Endothelial cell of umbilical vein (primary cell): ENCODE measurements at regions not wholly inside any gene's neighbourhood (a gene's known extent, or its start where the extent isn't known, plus 50 kb on each side); places are given as distances from the start of the nearest gene placed in this dataset.

Experiments
- BruUV-seq: library from RNA; stranded (reverse); fragments of 400-500 nt; replicated peaks from 2 replicates; lab custom pipeline; 2021; lab: Mats Ljungman, UMichigan
- CTCF ChIA-PET: fragments of 300-600, 350-600 bp; sonication (Branson Sonifier 250); formaldehyde crosslinking; loops from one replicate; lab custom pipeline; 2021; ENCODE audit warnings: antibody characterized with exemption, inconsistent platforms; lab: Charles Lee
- POLR2A ChIA-PET: fragments of 300-600, 350-600 bp; sonication (Branson Sonifier 250); formaldehyde crosslinking; loops from one replicate; lab custom pipeline; 2021; ENCODE audit warnings: antibody characterized with exemption, inconsistent platforms; lab: Charles Lee
- DNase-seq: peaks from one replicate; pipeline ENCODE4 v3.0.0-alpha.2; 2011; ENCODE audit warnings: low read depth, low spot score
- FAIRE-seq: peaks from 2 replicates; lab custom pipeline; 2011; peaks lifted over from hg19 to GRCh38; lab: Jason Lieb, UNC
- H2AFZ ChIP-seq: 2 replicates; pipeline ENCODE4 v1.6.0; 2012; ENCODE audit warnings: low read depth, low read length, control low read depth, inconsistent platforms
- H3K27ac ChIP-seq: 2 replicates; pipeline ENCODE4 v1.5.1; 2011; ENCODE audit warnings: low read depth, mild to moderate bottlenecking, control low read depth, low read length, moderate library complexity; ENCODE audit not compliant: insufficient read depth
- H3K27me3 ChIP-seq, 2 experiments: 2 replicates each; pipeline versions ENCODE4 v1.6.0 to v1.6.1; 2011; ENCODE audit warnings: low read length in 2 of 2, mixed read lengths in 1 of 2; ENCODE audit not compliant: control insufficient read depth in 2 of 2, insufficient read depth in 2 of 2
- H3K36me3 ChIP-seq, 2 experiments: 2 replicates in 1 of 2; 3 replicates in 1 of 2; pipeline ENCODE4 v1.5.1; 2011; ENCODE audit warnings: low read length in 2 of 2, mild to moderate bottlenecking in 1 of 2, moderate library complexity in 1 of 2; ENCODE audit not compliant: control insufficient read depth in 2 of 2, insufficient read depth in 2 of 2; ENCODE audit errors: extremely low read depth in 1 of 2
- H3K4me1 ChIP-seq: 3 replicates; pipeline ENCODE4 v1.5.1; 2011; ENCODE audit warnings: mild to moderate bottlenecking, low read length; ENCODE audit not compliant: control insufficient read depth, insufficient read depth; ENCODE audit errors: extremely low read depth
- H3K4me2 ChIP-seq: 2 replicates; pipeline ENCODE4 v1.6.1; 2011; ENCODE audit warnings: low read length, control low read depth, mixed read lengths; ENCODE audit not compliant: insufficient read depth
- H3K4me3 ChIP-seq, 3 experiments: fragments of 200-600 bp in 1 of 3; sonication (generic), shearing (Covaris generic) in 1 of 3; replicated peaks in 1 of 3; 2 replicates each; pipeline ENCODE4 v1.5.1; 2011 to 2016; ENCODE audit warnings: control low read depth in 3 of 3, low read length in 3 of 3, mild to moderate bottlenecking in 2 of 3, inconsistent platforms in 1 of 3, low read depth in 1 of 3, moderate library complexity in 1 of 3; ENCODE audit not compliant: insufficient read depth in 1 of 3
- H3K79me2 ChIP-seq: 2 replicates; pipeline ENCODE4 v1.6.0; 2012; ENCODE audit warnings: low read length, inconsistent platforms; ENCODE audit not compliant: control insufficient read depth, insufficient read depth
- H3K9ac ChIP-seq: replicated peaks from 2 replicates; pipeline ENCODE3; 2011; ENCODE audit warnings: low read length, control low read depth; ENCODE audit not compliant: insufficient read depth; ENCODE audit errors: extremely low read depth
- H3K9me1 ChIP-seq: replicated peaks from 3 replicates; pipeline ENCODE4 v1.6.0; 2011; ENCODE audit warnings: mild to moderate bottlenecking, low read length; ENCODE audit not compliant: control insufficient read depth, insufficient read depth; ENCODE audit errors: extremely low read depth
- H3K9me3 ChIP-seq: replicated peaks from 2 replicates; pipeline ENCODE4 v1.5.1; 2012; ENCODE audit warnings: low read length, inconsistent platforms; ENCODE audit not compliant: control insufficient read depth, insufficient read depth
- H4K20me1 ChIP-seq: replicated peaks from 2 replicates; pipeline ENCODE3; 2011; ENCODE audit warnings: mild to moderate bottlenecking, low read length; ENCODE audit not compliant: control insufficient read depth, insufficient read depth; ENCODE audit errors: extremely low read depth
- EZH2 ChIP-seq: IDR thresholded peaks from 2 replicates; pipeline ENCODE4 v1.6.1; 2012; ENCODE audit warnings: borderline replicate concordance, low read depth, mild to moderate bottlenecking, moderate library complexity, low read length, inconsistent platforms; ENCODE audit not compliant: severe bottlenecking
- FOS ChIP-seq: IDR thresholded peaks from 2 replicates; pipeline ENCODE4 v1.6.1; 2011; ENCODE audit warnings: mild to moderate bottlenecking, low read length, moderate library complexity, borderline replicate concordance; ENCODE audit not compliant: insufficient read depth
- GATA2 ChIP-seq: IDR thresholded peaks from 2 replicates; pipeline ENCODE4 v1.7.0; 2011; ENCODE audit warnings: low read depth, mild to moderate bottlenecking, moderate library complexity, mixed read lengths, low read length; ENCODE audit not compliant: insufficient read length, insufficient read depth
- MYC ChIP-seq: IDR thresholded peaks from one replicate; pipeline ENCODE4 v1.6.1; 2011; ENCODE audit warnings: mild to moderate bottlenecking, low read depth, low read length
- POLR2A ChIP-seq: IDR thresholded peaks from 2 replicates; pipeline ENCODE4 v1.6.1; 2012; ENCODE audit warnings: low read depth, mild to moderate bottlenecking, control low read depth, low read length
- dilution Hi-C: fragments of 300-500 bp; cut with MboI; formaldehyde crosslinking; loops from one replicate; pipeline ENCODE4 v1.15.0; 2019; ENCODE audit warnings: low sequenced_read_pairs; ENCODE audit not compliant: extremely low pct_ligation_motif_present
- intact Hi-C: fragments of 100-400 bp; cut with micrococcal nuclease; formaldehyde crosslinking; loops from one replicate; pipeline ENCODE4 v1.10.0; 2022
- TF ChIP-seq, protein P1 (sequence below): IDR thresholded peaks from 2 replicates; pipeline ENCODE4 v1.6.1; 2011; ENCODE audit not compliant: insufficient read depth, insufficient read length
- TF ChIP-seq, protein P2 (sequence below), 2 donors: IDR thresholded peaks; 1 replicate in 1 of 2; 2 replicates in 1 of 2; pipeline ENCODE4 v1.5.1; 2011; ENCODE audit warnings: low read length in 2 of 2, mild to moderate bottlenecking in 2 of 2, moderate library complexity in 2 of 2, control low read depth in 1 of 2, inconsistent platforms in 1 of 2, low read depth in 1 of 2; ENCODE audit not compliant: insufficient read depth in 1 of 2; ENCODE audit errors: extremely low read depth in 1 of 2

DNA sequence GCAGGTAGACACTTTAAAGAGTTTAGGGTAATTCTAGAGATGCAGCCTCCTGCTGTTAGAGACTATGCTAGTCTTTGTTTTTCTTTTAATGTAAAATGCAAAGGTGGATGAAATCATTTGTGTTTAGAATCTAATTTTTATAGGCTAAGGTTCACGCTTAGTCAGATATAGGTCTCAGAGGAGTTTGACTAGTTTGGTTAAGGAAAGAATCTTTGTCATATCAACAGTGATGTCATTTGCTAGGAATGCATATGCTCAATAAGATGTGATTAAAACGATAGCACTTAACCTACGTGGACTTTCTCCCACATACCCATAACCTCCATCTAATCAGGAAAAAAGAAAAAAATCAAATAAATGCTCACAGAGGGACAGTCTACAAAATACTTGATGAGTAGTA is 859.3 kb upstream of the ATXN7L3B start:
- BruUV-seq: no TSS peak
- no peak for DNase-seq
- ChIA-PET POLR2A (no interaction called here), CTCF (no interaction called here)
- TF ChIP-seq EZH2 (no peak), POLR2A (no peak), MYC (no peak), FOS (no peak), GATA2 (no peak)
- TF ChIP-seq, protein P1, sequence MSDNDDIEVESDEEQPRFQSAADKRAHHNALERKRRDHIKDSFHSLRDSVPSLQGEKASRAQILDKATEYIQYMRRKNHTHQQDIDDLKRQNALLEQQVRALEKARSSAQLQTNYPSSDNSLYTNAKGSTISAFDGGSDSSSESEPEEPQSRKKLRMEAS: no peak
- TF ChIP-seq, protein P2, sequence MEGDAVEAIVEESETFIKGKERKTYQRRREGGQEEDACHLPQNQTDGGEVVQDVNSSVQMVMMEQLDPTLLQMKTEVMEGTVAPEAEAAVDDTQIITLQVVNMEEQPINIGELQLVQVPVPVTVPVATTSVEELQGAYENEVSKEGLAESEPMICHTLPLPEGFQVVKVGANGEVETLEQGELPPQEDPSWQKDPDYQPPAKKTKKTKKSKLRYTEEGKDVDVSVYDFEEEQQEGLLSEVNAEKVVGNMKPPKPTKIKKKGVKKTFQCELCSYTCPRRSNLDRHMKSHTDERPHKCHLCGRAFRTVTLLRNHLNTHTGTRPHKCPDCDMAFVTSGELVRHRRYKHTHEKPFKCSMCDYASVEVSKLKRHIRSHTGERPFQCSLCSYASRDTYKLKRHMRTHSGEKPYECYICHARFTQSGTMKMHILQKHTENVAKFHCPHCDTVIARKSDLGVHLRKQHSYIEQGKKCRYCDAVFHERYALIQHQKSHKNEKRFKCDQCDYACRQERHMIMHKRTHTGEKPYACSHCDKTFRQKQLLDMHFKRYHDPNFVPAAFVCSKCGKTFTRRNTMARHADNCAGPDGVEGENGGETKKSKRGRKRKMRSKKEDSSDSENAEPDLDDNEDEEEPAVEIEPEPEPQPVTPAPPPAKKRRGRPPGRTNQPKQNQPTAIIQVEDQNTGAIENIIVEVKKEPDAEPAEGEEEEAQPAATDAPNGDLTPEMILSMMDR (IDR thresholded peaks at IDR 0.05; ENCODE audit: extremely low read depth in 1 of 2, insufficient read depth in 1 of 2, low read depth in 1 of 2, low read length in 2 of 2): no peak
- Histone ChIP-seq H2AFZ (no peak overlapping the region), H3K79me2 (no peaks in the 10 kb centered on the region), H3K27me3 (no peaks in the 10 kb centered on the region), H3K36me3 (no peaks in the 10 kb centered on the region), H3K9me1 (no peaks in the 10 kb centered on the region), H3K9ac (no peak overlapping the region), H3K4me3 (no peak overlapping the region), H3K9me3 (no peaks in the 10 kb centered on the region), H3K27ac (no peak overlapping the region), H3K4me2 (no peak overlapping the region), H3K4me1 (no peaks in the 10 kb centered on the region), H4K20me1 (no peaks in the 10 kb centered on the region)
- FAIRE-seq: no peak
- intact Hi-C loops (no loop called here), dilution Hi-C loops (no loop called here)
